GM18517 (cell line): ENCODE measurements at regions not wholly inside any gene's neighbourhood (a gene's known extent, or its start where the extent isn't known, plus 50 kb on each side); places are given as distances from the start of the nearest gene placed in this dataset.

Source experiments
- ATAC-seq: cut with Tn5 transposase; IDR thresholded peaks from one replicate; pipeline ENCODE4 v1.9.1; 2021; ENCODE audit warnings: mild to moderate bottlenecking, moderate library complexity; ENCODE audit not compliant: unreplicated experiment

- ATAC-seq = no peak
Measured at GRCh38 chr14:99037777-99038430, 234.1 kb downstream of the BCL11B start.

- ATAC-seq = no peak
Measured at GRCh38 chr14:99038431-99038820, 233.6 kb downstream of the BCL11B start.

GRCh38 chr14:99039331-99040041, 232.5 kb downstream of the BCL11B start:
- no peak for ATAC-seq

GRCh38 chr14:99040052-99040451, 231.9 kb downstream of the BCL11B start:
- no peak for ATAC-seq

GRCh38 chr14:99040711-99041110, 231.3 kb downstream of the BCL11B start:
- ATAC-seq = no peak

- no peak for ATAC-seq
Measured at GRCh38 chr14:99041141-99041819, 230.7 kb downstream of the BCL11B start.

GRCh38 chr14:99041820-99042174, 230.2 kb downstream of the BCL11B start:
- ATAC-seq = no peak

- ATAC-seq = no peak
Measured at GRCh38 chr14:99042381-99043266, 229.4 kb downstream of the BCL11B start.

GRCh38 chr14:99043267-99043615, 228.8 kb downstream of the BCL11B start:
- no peak for ATAC-seq

- ATAC-seq = no peak
Measured at GRCh38 chr14:99043756-99044155, 228.2 kb downstream of the BCL11B start.

GRCh38 chr14:99047441-99048031, 224.5 kb downstream of the BCL11B start:
- no peak for ATAC-seq

GRCh38 chr14:99050309-99050708, 221.7 kb downstream of the BCL11B start:
- ATAC-seq = no peak

- ATAC-seq = no peak
Measured at GRCh38 chr14:99052467-99052866, 219.5 kb downstream of the BCL11B start.

GRCh38 chr14:99055019-99055418, 217.0 kb downstream of the BCL11B start:
- ATAC-seq = no peak

- ATAC-seq = no peak
Measured at GRCh38 chr14:99055816-99056215, 216.2 kb downstream of the BCL11B start.

- no peak for ATAC-seq
Measured at GRCh38 chr14:99057576-99058083, 214.4 kb downstream of the BCL11B start.

- no peak for ATAC-seq
Measured at GRCh38 chr14:99058542-99058941, 213.5 kb downstream of the BCL11B start.

- no peak for ATAC-seq
Measured at GRCh38 chr14:99062216-99062615, 209.8 kb downstream of the BCL11B start.

- ATAC-seq = no peak
Measured at GRCh38 chr14:99062772-99063418, 209.1 kb downstream of the BCL11B start.

GRCh38 chr14:99063620-99064225, 208.3 kb downstream of the BCL11B start:
- no peak for ATAC-seq
